HG02678 (cell line): ENCODE measurements at regions not wholly inside any gene's neighbourhood (a gene's known extent, or its start where the extent isn't known, plus 50 kb on each side); places are given as distances from the start of the nearest gene placed in this dataset.

Source experiments
- ATAC-seq: cut with Tn5 transposase; IDR thresholded peaks from one replicate; pipeline ENCODE4 v1.9.1; 2021; ENCODE audit warnings: mild to moderate bottlenecking, moderate library complexity; ENCODE audit not compliant: unreplicated experiment

DNA sequence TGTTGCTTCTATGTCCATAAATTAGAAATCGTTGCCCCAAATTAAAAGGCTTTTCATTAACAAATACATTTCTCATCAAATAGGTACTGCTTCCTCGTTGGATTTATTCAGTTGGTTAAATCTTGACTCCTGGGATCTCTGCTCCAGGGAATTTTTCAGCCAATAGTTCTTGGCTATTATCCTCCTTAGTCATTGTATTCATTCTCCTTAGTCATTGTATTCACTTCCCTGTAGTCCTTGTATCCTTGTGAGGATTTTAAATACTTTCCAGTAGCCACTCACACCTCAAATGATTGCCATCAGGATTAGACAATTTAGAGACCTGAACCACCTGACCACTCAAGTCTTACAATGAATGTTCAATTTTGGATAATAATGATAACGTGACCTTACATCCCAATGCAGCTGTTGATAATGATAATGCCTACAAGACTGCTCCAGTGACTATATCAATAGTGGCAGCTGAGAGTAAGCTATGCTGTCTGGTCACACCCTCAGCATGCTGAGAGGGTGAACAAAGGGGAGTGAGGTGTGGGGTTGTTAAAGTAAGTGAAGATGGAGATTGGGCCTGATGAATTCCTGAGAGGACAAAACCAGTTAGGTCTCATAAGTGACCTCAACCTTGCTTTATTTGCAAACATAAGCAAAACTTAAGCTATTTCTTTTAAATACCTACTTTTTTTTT is 193.7 kb upstream of the RTL1 start:
- ATAC-seq: no peak

DNA sequence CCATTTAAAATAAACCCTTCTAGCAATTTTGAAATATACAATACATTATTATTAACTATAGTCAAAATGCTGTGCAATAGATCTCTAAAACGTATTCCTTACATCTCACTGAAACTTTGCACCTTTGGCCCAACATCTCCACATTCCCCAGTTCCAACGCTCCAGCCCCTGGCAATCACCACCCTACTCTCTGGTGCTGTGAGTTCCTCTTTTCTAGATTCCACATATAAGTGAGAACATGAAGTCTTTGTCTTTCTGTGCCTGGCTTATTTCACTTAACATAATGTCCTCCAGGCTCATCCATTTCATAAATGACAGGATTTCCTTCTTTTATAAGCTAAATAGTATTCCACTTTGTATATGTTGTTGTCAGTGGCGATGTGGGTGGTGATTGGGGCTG is 194.7 kb upstream of the RTL1 start:
- no peak for ATAC-seq

DNA sequence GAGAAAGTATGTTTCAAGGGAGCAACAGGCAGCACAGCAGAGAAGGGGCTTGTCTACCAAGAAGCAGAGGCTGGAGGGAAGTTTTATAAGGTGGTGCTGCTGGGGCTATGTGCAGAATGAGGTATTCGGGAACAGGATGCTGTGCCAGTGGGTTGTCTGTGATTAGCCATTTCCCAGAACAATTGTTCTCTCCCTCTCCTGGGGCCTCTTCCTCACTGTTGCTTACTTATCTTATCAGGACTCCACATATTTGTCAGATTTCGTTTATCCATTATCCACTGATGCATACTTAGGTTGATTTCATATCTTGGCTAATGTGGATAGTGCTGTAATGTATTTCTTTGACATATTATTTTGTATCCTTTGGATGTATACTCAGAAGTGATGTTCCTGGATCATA is 195.1 kb upstream of the RTL1 start:
- ATAC-seq: no peak

DNA sequence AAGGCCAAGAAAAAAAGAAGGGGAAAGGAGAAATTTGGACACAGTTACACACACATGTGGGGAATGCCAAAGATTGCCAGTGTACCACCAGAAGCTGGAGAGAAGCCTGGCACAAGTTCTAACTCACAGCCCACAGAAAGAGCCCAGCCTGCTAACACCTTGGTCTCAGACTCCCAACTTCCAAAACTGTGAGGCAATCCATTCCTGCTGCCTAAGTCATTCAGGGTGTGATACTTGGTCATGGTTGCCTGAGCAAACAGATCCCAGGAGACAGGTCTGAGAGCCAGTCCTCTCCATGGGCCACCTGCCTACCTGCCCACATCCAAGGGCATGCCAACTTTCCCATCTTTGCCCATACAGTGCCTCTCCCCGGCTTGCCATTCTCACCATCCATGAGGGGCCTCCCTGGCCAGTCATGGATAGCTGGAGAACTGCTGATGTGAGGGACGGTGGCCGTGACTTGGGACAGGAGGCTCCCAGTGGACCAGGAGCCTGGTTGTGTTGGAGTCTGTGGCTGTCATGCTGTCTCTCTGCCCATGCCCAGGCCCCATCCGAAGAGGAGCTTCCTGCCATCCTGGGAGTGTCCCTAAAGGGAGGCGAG is 198.0 kb upstream of the RTL1 start:
- no peak for ATAC-seq

DNA sequence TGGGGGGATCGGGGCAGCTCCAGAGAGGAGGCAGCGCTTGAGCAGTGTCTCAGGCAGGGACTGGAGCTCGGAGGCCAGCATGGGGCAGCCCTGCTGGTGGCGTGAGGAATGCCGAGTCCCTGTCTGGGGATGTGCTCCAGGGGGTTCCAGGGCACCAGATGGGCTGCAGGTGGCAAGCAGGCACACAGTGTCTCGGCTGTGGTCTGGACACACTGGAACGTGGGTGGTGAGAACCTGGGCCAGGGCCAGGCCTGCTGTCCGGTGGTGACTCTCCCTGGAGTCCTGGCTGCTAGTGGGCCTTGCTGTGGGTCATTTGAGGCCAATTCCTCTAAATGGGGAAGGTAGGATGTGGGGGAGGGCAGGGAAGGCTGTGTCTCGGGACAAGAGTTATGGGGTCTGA is 199.4 kb upstream of the RTL1 start:
- ATAC-seq: no peak

DNA sequence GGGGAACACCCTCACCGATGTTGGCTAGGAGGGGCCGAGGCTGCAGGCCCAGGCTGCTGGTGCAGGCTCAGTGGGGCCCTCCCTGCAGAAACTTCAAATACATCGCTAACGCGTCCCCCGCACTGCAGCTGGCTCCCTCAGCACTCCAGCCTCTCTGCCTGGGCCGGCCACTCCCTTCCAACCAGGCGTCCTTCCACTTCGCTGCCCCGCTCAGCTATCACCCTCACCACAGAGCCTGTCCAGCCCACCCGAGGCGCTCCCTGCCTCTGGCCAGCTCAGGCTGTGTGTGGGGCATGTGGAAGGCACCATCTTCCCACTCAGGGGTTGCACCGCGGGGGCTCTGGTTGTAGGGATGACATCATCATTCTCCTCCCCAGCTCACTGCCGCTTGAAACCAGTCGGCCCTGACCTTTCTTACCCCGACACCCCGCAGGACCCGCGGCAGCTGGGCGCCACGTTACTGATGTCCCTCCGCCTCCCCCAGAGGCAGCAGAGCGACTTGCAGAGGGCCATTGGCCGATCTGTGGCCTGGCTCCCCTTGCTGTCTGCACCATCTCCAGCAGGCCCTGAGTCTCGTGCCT is 199.9 kb upstream of the RTL1 start:
- ATAC-seq: no peak

DNA sequence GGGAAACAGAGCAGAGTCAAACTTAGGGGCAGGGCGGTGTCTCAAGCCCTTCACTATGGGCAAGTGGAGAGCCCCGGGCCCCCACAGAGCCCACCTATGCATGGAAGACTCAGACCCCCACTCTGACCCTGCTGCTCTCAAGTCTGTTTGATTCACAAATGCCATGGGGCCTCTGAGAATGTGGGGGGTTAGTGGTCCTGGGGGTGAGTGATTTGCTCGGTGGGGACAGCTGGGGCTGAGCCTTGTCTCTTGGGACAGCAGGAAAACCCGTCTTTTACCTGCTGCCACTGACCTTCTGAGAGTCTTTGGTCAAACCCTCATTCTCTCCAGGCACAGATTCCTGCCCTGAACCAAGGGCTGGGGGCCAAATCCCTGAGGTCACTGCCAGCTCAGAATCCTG is 201.0 kb upstream of the RTL1 start:
- no peak for ATAC-seq

DNA sequence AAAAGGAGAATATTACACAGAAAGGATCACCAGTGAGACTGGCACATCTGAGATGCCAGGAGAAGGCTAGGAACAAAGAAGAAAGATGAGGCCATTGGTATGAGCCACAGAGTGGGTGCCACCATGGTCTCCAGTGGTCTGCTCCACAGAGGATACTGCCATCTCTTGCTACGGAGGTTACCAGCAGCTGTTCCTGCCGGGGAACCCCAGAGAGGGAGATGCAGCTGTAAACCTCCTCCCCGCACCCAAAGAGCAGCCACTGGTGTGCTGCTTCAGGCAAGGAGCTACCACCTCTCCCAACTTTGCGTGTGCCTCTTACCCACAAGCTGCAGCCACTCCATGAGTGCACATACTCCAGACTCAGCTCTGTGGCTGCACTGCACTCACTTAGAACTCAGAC is 201.5 kb upstream of the RTL1 start:
- ATAC-seq: no peak

DNA sequence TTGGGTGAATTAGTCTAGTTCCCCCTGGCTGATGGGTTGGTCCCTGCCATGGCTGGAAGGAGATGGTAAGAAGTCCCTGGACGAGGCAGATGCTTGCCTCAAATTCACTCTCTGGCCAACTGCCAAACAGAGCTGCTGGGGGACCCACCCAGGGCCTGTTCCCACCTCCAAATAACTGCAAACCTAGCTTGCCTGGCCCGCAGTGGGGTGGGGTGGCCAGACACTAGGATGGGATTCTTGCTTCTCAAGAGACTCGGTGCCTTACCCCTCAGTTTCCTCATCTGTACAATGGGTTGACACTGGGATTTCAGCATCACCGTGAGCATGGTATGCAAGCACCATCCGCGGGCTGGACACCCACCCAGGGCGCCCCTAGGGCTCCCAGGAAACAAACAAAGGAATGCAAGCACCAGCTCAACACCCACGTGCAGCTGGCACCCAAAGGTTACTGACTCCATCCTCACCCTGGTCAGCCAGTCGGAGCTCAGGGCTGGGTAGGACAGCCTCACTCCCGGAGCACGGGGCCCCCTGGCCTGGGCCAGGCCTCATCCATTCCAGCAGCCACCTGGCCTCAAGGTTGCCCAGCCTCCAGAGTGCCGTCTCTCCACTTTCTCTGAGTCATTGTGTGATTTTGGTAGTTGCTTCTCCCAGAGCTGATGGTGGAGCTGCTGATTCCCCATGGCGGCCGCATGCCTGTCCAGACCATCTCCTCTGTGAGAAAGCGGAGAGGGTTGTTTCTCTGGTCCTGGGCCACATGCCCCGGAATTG is 205.2 kb upstream of the RTL1 start:
- ATAC-seq: no peak

DNA sequence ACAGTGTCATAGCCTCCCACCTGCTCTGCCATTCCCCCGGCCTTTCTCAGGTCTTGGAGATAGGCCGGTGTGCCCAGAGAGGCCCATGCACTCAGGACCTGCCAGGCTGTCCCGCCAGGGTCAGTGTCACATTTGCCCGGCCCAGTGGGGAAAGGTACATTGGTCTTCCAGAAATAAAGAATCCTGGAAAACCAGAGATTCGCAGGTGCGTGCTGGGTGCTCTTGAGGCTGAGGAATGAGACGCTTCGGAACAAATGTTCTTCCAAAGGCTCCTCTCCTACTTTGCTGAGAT is 205.8 kb upstream of the RTL1 start:
- no peak for ATAC-seq

DNA sequence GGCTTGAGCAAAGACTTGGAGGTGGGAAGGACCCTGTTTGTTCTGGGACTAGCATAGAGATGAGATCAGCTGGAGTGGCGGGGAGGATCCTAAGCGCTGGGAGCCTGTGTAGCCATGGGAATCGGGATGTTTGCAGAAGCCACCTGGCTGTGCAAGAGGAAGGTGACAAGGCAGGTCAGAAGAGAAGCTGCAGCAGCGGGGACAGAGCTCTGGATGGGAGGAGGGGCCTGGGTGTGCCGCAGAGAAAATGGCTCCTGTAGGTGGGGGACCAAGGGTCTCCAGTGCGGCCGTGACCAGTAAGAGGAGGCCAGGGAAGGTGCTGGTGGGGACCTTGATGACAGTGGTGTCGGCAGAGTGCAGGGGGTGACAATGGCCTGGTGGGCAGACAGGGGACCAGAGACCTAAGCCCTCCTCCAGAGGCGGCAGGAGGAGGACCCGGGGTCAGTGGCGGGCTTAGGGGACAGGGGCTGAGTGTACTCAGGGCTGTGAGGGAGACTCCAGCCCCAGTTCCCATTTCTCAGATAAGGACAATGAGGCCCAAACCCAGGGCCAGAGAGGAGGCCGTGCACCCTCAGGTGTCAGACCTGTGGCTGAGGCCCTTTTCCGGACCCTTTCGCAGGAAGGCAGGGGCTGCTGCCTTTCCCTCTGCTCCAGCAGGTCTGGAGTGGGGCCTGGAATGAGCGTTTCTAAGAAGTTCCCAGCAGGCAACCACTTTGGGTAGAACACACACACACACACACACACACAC is 206.6 kb upstream of the RTL1 start:
- no peak for ATAC-seq

DNA sequence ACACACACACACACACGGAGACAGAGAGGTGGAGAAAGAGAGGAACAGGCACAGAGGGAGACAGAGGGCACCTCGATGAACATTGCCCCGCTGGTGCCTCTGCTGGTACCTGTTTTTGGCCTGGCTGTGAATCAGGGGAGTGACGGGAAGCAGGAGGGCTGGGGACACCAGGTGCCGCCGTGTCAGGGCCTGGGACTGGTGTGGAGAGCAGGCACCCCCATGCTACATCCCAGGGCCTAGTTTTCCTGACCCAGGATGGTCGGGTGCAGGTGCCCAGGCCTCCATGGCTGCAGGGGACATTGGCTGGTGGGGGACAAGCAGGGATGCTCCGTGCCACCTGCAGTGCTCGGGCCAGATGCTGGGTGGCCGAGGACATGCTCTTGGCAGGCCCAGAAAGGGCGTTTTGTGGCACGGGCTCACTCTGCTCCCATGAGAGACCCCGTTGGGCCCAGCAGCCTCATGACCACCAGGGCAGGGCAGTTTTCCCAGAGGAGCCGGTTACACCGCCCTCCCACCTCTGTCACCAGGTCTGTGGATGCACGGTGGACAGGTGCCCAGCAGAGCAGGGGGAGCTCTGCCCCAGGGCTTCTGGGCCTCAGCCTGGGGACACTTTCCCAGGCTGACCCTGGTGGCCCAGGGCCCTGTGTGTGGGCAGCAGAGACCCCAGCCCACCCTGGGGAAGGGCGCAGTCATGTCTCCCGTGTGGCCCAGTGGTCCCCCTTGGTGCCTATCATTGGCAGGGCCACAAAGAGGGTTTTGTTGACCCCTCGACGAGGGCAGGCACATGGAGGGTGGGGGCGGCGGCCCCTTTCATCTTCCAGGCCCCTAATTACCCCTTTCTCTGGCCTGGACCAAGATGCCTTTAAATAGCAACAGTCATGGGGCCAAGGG is 207.5 kb upstream of the RTL1 start:
- ATAC-seq: no peak

DNA sequence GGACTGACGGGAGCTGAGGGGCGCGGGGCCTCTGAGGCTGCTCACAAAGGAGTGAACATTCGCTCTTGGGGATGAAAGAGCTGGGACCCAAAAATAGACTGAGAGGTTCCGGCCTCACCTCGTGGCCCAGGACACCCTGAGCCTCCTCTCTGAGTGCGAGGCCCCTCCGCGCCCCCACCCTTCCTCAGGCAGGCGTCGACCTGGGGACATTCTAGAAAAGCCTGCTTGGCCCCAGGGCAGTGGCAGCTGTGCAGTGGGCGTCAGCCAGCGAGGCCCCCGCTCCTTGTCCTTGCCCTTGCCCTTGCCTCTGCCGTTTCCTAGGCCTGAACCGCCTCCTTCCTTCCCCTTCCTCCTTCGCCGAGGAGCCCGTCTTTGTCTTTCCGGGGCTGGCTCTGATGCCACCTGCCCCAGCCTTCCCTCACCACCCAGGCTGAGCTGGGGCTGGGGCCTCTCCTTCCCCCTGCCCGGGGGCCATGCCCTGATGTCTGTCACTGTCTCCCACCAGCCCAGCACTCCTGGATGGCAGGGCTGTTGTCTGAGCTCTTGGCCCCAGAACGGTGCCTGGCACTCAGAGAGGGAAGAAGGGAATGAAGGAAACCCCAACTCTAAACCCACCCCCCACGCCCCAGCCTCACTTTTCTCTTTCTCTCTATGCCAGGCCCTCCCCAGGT is 208.2 kb upstream of the RTL1 start:
- ATAC-seq: no peak

DNA sequence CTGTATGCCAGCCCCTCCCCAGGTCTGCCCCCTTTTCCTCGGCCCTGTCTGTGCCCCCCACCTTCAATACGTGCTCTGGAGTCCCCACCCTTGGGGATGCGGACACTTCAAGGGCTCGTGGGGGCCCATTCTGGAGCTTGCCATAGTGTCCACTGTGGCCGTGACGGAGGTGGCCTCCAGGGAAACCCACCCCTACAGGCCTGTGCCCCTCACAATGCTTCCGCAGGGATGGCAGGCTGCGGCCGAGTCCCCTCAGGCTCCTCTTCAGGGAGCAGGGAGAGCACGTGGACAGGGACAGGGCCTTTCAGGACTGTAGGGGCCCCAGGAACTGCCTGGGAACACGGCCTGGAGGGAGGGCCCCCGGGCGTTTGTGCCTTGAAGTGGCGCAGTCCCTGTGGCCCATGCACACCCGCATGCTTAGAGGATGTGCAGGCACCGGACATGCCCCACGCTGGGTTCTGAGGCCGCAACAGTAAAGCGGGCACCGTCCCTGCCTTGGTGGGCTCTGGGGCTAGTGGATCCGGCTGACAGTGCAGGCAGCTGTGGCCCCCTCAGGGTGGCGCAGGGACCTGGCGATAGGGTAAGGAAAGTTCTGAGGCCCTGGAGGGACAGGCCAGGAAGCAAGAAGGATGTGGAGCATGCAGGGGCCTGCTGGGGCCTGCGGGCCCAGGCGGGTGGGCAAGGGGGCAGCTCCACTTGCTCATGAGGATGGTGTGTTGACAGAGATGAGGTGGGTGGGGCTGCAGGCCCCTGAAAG is 209.0 kb upstream of the RTL1 start:
- ATAC-seq: no peak

DNA sequence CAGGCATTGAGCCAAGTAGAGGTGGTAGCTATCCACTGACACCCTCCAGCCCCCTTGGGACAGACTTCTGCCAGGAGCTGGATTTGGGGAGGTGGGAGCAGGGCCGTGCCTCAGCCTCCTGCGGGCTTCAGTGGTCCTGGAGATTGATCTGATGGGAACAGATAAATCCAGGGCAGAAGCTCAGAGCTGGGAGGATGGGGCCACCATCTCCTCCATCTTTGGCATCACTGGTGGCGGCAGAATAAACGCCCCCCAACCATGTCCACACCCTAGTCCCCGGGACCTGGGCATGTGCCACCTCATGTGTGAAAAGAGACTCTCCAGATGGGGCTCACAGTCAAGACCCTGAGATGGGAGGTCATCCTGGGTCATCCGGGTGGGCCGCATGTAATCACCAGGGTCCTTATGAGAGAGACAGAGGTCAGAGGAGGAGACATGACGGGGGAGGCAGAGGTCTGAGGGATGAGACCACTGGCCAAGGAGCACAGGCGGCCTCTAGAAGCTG is 209.6 kb upstream of the RTL1 start:
- ATAC-seq: no peak

DNA sequence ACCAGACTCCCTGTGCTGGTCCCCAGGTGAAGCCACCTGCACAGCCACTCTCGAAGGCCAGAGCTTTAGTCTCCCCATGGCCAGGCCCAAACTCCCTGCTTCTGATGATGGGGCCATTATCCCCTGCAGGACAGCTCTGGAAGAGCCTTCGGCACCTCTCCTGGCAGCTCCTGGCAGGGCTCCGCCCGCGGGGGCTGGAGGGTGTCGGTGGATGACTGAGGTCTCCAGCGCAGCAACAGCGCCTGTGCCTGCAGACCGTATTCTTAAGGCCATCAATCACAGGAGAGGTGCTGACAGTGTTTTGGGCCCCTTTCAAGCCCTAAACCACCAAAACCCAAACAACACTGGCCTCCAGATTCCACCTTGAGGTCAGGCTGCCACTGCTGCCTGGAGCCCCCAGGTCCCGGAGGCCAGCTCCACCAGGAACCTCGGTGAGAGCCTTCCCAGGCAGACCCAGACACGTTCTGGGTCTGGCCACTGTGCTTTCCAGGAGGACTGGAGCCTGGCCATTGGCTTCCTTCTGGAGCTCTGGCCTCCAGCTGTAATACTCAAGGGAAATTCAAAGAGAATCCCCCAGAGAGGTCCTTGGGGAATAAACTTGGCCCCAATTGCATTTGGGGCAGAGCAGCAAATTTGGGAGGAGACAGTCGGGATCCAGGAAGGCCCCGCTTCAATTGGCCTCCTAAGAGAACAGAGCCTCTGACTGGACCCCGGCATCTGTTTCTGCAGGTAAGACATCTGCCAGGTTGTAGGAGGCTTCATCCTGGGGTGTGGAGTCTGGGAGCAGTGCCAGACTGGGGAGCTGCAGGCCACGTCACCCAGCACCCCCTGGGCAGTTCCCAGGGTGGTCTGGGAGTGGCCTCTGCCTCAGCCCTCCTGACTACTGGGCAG is 210.6 kb upstream of the RTL1 start:
- no peak for ATAC-seq

DNA sequence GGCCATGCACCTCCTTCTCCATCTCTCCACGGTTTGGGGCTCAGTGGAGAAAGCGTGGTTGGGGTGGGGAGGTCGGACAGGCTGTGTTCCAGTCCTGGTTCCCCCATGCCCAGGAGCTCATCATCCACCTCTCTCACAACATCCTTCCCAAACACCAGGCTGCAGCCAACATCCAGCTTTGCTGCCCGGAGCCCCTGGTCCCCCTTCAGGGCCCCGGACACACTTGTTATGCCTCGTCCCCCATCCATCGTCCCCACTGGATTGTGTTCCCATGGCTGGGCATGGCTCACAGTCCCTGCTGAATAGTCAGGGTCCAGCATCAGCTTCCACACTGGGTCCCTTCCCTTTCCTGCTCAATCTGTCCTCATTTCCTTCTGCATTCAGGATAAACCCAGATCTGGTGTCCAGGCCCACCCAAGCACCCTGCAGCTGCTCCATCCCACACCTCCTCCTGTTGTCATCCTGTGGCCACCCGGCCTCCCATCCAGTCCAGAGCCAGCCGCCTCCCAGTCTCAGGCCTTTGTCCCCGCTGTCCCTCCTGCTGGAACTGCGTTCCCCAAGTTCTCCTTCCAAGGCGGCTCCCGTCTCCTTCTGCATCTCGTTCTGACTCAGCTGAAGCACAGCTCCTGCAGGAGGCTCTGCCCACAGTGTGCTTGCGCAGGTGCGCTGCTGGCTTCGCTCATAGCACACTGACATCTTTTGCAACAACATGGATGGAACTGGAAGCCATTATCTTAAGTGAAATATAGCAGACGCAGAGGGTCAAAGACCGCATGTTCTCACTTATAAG is 211.4 kb upstream of the RTL1 start:
- ATAC-seq: no peak
